ENCODE measurements at regions not wholly inside any gene's neighbourhood (a gene's known extent, or its start where the extent isn't known, plus 50 kb on each side); places are given as distances from the start of the nearest gene placed in this dataset.

- TF ChIP-seq CREB1 (IDR thresholded peaks at IDR 0.05; ENCODE audit: low read depth) (no peak), USF2 (IDR thresholded peaks at IDR 0.05; ENCODE audit: borderline replicate concordance, low read depth, low read length) (no peak), E2F8 (IDR thresholded peaks at IDR 0.05; ENCODE audit: low read depth, partially characterized antibody) (no peak), MTA3 (IDR thresholded peaks at IDR 0.05; ENCODE audit: borderline replicate concordance, low read length) (no peak), TBL1XR1 (IDR thresholded peaks at IDR 0.05; ENCODE audit: low read depth, low read length) (no peak), HDAC2 (IDR thresholded peaks at IDR 0.05) (no peak), ZNF687 (IDR thresholded peaks at IDR 0.05) (no peak), PRDM15 (CRISPR knock-in tag; IDR thresholded peaks at IDR 0.05) (no peak), SKIL (IDR thresholded peaks at IDR 0.05; ENCODE audit: low read depth, poor library complexity, severe bottlenecking) (no peak)
Measured at GRCh38 chr7:46900312-46901263, 681.3 kb downstream of the TNS3 start (continued).
